GM12878 (cell line): ENCODE measurements at regions not wholly inside any gene's neighbourhood (a gene's known extent, or its start where the extent isn't known, plus 50 kb on each side); places are given as distances from the start of the nearest gene placed in this dataset.

Experiments
- BHLHE40 ChIP-seq, 2 experiments: fragments of 450-650 bp in 1 of 2; IDR thresholded peaks; 2 replicates each; pipeline ENCODE4 v1.6.1; 2011 to 2017; ENCODE audit warnings: low read depth in 2 of 2, borderline replicate concordance in 1 of 2, improper control_type of control experiment in 1 of 2, low read length in 1 of 2, mild to moderate bottlenecking in 1 of 2
- CREB1 ChIP-seq: IDR thresholded peaks from 2 replicates; pipeline ENCODE4 v1.6.1; 2012; ENCODE audit warnings: low read depth, mild to moderate bottlenecking, inconsistent platforms
- CREM ChIP-seq: IDR thresholded peaks from 2 replicates; pipeline ENCODE4 v1.6.1; 2014; ENCODE audit warnings: antibody characterized with exemption, low read depth
- CTCF ChIP-seq, 3 experiments: IDR thresholded peaks in 2 of 3; conservative IDR thresholded peaks in 1 of 3; 2 replicates each; pipeline ENCODE4 v1.5.1; 2011; ENCODE audit warnings: low read depth in 3 of 3, low read length in 3 of 3, mild to moderate bottlenecking in 3 of 3, control low read depth in 2 of 3, moderate library complexity in 2 of 3, inconsistent platforms in 1 of 3, mixed read lengths in 1 of 3; ENCODE audit not compliant: control insufficient read depth in 2 of 3, insufficient read depth in 1 of 3; ENCODE audit errors: extremely low read depth in 1 of 3
- E4F1 ChIP-seq: fragments of 450-650 bp; IDR thresholded peaks from 2 replicates; pipeline ENCODE4 v1.6.1; 2018; ENCODE audit warnings: borderline replicate concordance, mild to moderate bottlenecking; ENCODE audit not compliant: partially characterized antibody
- HCFC1 ChIP-seq: fragments of 150-350 bp; IDR thresholded peaks from 2 replicates; pipeline ENCODE4 v1.6.1; 2014; ENCODE audit warnings: low read length
- JUND ChIP-seq: IDR thresholded peaks from 2 replicates; pipeline ENCODE4 v1.6.1; 2012; ENCODE audit warnings: low read depth, mild to moderate bottlenecking, low read length, improper control_type of control experiment, moderate library complexity
- POLR2A ChIP-seq: IDR thresholded peaks from 2 replicates; pipeline ENCODE4 v1.6.1; 2011; ENCODE audit warnings: low read depth, mild to moderate bottlenecking, low read length
- POLR2AphosphoS5 ChIP-seq: IDR thresholded peaks from 2 replicates; pipeline ENCODE4 v1.6.1; 2011; ENCODE audit warnings: mild to moderate bottlenecking, low read length, inconsistent platforms
- REST ChIP-seq: IDR thresholded peaks from 2 replicates; pipeline ENCODE4 v1.6.1; 2012; ENCODE audit warnings: mild to moderate bottlenecking, low read depth, low read length
- RFX5 ChIP-seq: IDR thresholded peaks from 2 replicates; pipeline ENCODE4 v1.6.1; 2011; ENCODE audit warnings: low read depth, low read length, improper control_type of control experiment
- USF1 ChIP-seq: IDR thresholded peaks from 2 replicates; pipeline ENCODE4 v1.6.1; 2011; ENCODE audit warnings: borderline replicate concordance, low read depth, mild to moderate bottlenecking, moderate library complexity, mixed read lengths, low read length; ENCODE audit not compliant: insufficient read depth; ENCODE audit errors: extremely low read length
- ZZZ3 ChIP-seq: IDR thresholded peaks from 2 replicates; pipeline ENCODE4 v1.6.1; 2011; ENCODE audit warnings: low read depth; ENCODE audit not compliant: control insufficient read depth, insufficient read length

GRCh38 chr13:105871326-105871725, 664.1 kb downstream of the EFNB2 start:
- no peak for TF ChIP-seq E4F1
- TF ChIP-seq CREB1: no peak
- no peak for TF ChIP-seq CTCF (IDR thresholded peaks at IDR 0.05 in 2 of 3, conservative IDR thresholded peaks at IDR 0.05 in 1 of 3; ENCODE audit: control insufficient read depth in 2 of 3, extremely low read depth in 1 of 3, insufficient read depth in 1 of 3, low read depth in 3 of 3, low read length in 3 of 3)
- TF ChIP-seq POLR2A: no peak
- TF ChIP-seq RFX5: no peak
- no peak for TF ChIP-seq ZZZ3
- TF ChIP-seq POLR2AphosphoS5: no peak
- TF ChIP-seq USF1: no peak
- no peak for TF ChIP-seq JUND
- TF ChIP-seq HCFC1: no peak
- no peak for TF ChIP-seq BHLHE40 (IDR thresholded peaks at IDR 0.05; ENCODE audit: borderline replicate concordance in 1 of 2, low read depth in 2 of 2, low read length in 1 of 2)
- no peak for TF ChIP-seq REST
- TF ChIP-seq CREM: no peak
